HepG2 (cell line): ENCODE measurements at regions not wholly inside any gene's neighbourhood (a gene's known extent, or its start where the extent isn't known, plus 50 kb on each side); places are given as distances from the start of the nearest gene placed in this dataset.

Source experiments
- ATAC-seq: fragments of 200-7000 bp; cut with Tn5 transposase; 3 replicates; pipeline ENCODE4 v1.9.1; 2020; ENCODE audit warnings: mild to moderate bottlenecking, moderate library complexity
- BruUV-seq: library from RNA; stranded (reverse); fragments of 400-500 nt; replicated peaks from 2 replicates; lab custom pipeline; 2021; lab: Mats Ljungman, UMichigan
- CTCF ChIA-PET: fragments of 300-600 bp; formaldehyde crosslinking; extraction: SDS; loops from one replicate; lab custom pipeline; 2021; ENCODE audit warnings: low total read pairs, inconsistent platforms, low intra/inter-chr PET ratio; lab: Yijun Ruan, JAX
- POLR2A ChIA-PET: fragments of 350-600 bp; sonication (Branson Sonifier 250); formaldehyde crosslinking; loops from one replicate; lab custom pipeline; 2020; ENCODE audit warnings: antibody characterized with exemption, inconsistent platforms; lab: Yijun Ruan, JAX
- DNase-seq: peaks from one replicate; pipeline ENCODE4 v3.0.0-alpha.2; 2015; ENCODE audit warnings: low spot score
- FAIRE-seq: peaks from 3 replicates; lab custom pipeline; 2011; peaks lifted over from hg19 to GRCh38; lab: Jason Lieb, UNC
- H2AFZ ChIP-seq: one replicate; pipeline ENCODE4 v1.6.1; 2011; ENCODE audit warnings: low read length, inconsistent platforms
- H3K27ac ChIP-seq: fragments of 300-600 bp; 3 replicates; pipeline ENCODE4 v1.8.0; 2011; ENCODE audit warnings: mixed run types, mild to moderate bottlenecking, mixed read lengths, low read length, inconsistent platforms; ENCODE audit not compliant: insufficient read depth; ENCODE audit errors: extremely low read length
- H3K27me3 ChIP-seq, 2 experiments: fragments of 200-600 bp in 1 of 2; 2 replicates in 1 of 2; 3 replicates in 1 of 2; pipeline versions ENCODE4 v1.6.0 to v1.8.0; 2011; ENCODE audit warnings: low read length in 2 of 2, mild to moderate bottlenecking in 2 of 2, moderate library complexity in 2 of 2, inconsistent platforms in 1 of 2; ENCODE audit not compliant: insufficient read depth in 2 of 2, control insufficient read depth in 1 of 2
- H3K36me3 ChIP-seq, 2 experiments: fragments of 200-600 bp in 1 of 2; replicated peaks in 1 of 2; 2 replicates in 1 of 2; 3 replicates in 1 of 2; pipeline versions ENCODE4 v1.5.1 to v1.8.0; 2011; ENCODE audit warnings: low read length in 2 of 2, inconsistent platforms in 1 of 2; ENCODE audit not compliant: insufficient read depth in 2 of 2, control insufficient read depth in 1 of 2
- H3K4me1 ChIP-seq: 2 replicates; pipeline ENCODE4 v1.5.1; 2012; ENCODE audit warnings: low read length, inconsistent platforms; ENCODE audit not compliant: insufficient read depth
- H3K4me2 ChIP-seq: 2 replicates; pipeline ENCODE4 v1.6.0; 2011; ENCODE audit warnings: low read depth, low read length, inconsistent platforms
- H3K4me3 ChIP-seq, 3 experiments: fragments of 200-600 bp in 1 of 3; sonication (generic), shearing (Covaris generic) in 1 of 3; replicated peaks in 1 of 3; 2 replicates each; pipeline ENCODE4 v1.5.1; 2011 to 2016; ENCODE audit warnings: low read length in 3 of 3, inconsistent platforms in 2 of 3, low read depth in 2 of 3, mild to moderate bottlenecking in 2 of 3, control low read depth in 1 of 3, mixed read lengths in 1 of 3; ENCODE audit not compliant: insufficient read depth in 1 of 3
- H3K79me2 ChIP-seq: one replicate; pipeline ENCODE4 v1.6.1; 2011; ENCODE audit warnings: low read length, inconsistent platforms; ENCODE audit not compliant: insufficient read depth
- H3K9ac ChIP-seq: 2 replicates; pipeline ENCODE4 v1.6.0; 2011; ENCODE audit warnings: mild to moderate bottlenecking, low read depth, low read length, inconsistent platforms; ENCODE audit not compliant: insufficient read depth
- H3K9me3 ChIP-seq: 2 replicates; pipeline ENCODE4 v1.5.1; 2012; ENCODE audit warnings: mild to moderate bottlenecking, low read length
- H4K20me1 ChIP-seq: 2 replicates; pipeline ENCODE4 v1.6.0; 2011; ENCODE audit warnings: inconsistent platforms, mild to moderate bottlenecking, low read length, moderate library complexity; ENCODE audit not compliant: insufficient read depth
- CEBPB ChIP-seq: IDR thresholded peaks from 2 replicates; pipeline ENCODE4 v1.6.1; 2011; ENCODE audit warnings: low read depth, low read length, improper control_type of control experiment, borderline replicate concordance
- CEBPG ChIP-seq: IDR thresholded peaks from 2 replicates; pipeline ENCODE4 v1.6.1; 2016
- RNF2 ChIP-seq: fragments of 450-650 bp; conservative IDR thresholded peaks from 2 replicates; pipeline ENCODE4 v1.6.1; 2016; ENCODE audit warnings: low read depth
- SCMH1 ChIP-seq: sonication (generic); formaldehyde crosslinking; IDR thresholded peaks from 2 replicates; pipeline ENCODE4 v1.9.0; 2021; ENCODE audit warnings: missing genetic modification reagents, mild to moderate bottlenecking, borderline replicate concordance
- ZNF230 ChIP-seq: sonication (generic); formaldehyde crosslinking; IDR thresholded peaks from 2 replicates; pipeline ENCODE4 v1.4.0; 2020; ENCODE audit warnings: mild to moderate bottlenecking, missing genetic modification reagents
- ZNF354B ChIP-seq: sonication (generic); formaldehyde crosslinking; IDR thresholded peaks from 2 replicates; pipeline ENCODE4 v1.8.0; 2022; ENCODE audit warnings: mild to moderate bottlenecking, missing genetic modification reagents
- WGBS: methylation state at CpG from one replicate; pipeline ENCODE4 v1.1.6; 2017; ENCODE audit warnings: low lambda C conversion rate; 5-methylcytosine and 5-hydroxymethylcytosine counted together
- in situ Hi-C: cut with HindIII; loops from 2 replicates; pipeline ENCODE4 v1.10.0; 2017; ENCODE audit warnings: low pct_unique_long_range_greater_than_20kb; ENCODE audit not compliant: extremely low pct_ligation_motif_present
- intact Hi-C: fragments of 100-400 bp; cut with micrococcal nuclease; formaldehyde crosslinking; loops from one replicate; pipeline ENCODE4 v1.10.0; 2022; ENCODE audit not compliant: unreplicated experiment

DNA sequence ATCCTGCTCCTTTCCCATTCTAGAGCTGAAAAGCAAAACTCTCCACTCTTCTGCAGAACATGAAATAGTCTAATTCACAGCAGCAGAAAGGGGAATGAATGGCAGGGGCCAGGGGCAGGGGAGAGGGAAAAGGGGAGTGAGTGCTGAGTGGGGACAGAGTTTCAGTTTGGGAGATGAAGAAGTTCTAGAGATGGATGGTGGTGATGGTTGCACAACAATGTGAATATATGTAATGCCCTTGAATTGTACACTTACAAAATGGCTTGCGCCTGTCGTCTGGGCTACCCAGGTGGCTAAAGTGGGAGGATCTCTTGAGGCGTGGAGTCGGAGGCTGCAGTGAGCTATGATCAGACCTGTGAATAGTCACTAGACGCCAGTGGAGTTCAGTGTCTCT, 78.5 kb upstream of the MEF2A start:
- CTCF ChIA-PET = no interaction called here
- no TSS peak for BruUV-seq
- Histone ChIP-seq H4K20me1 (no peaks in the 10 kb centered on the region), H3K4me2 (peak overlapping the region; percentile 91), H3K27me3 (peaks cover 1 to 6% of the 10 kb centered on the region in 2 experiments; a peak in 1 of 5 replicates), H3K4me1 (peaks cover 24% of the 10 kb centered on the region), H3K4me3 (peak overlapping the region; percentile 35 to 71 (median 48); a peak in 4 of 6 replicates), H2AFZ (no peak overlapping the region), H3K27ac (no peak overlapping the region), H3K9me3 (no peaks in the 10 kb centered on the region), H3K36me3 (no peaks in the 10 kb centered on the region), H3K79me2 (no peaks in the 10 kb centered on the region), H3K9ac (no peak overlapping the region)
- no peak for ATAC-seq
- intact Hi-C loops (no loop called here), in situ Hi-C loops (no loop called here)
- POLR2A ChIA-PET = no interaction called here
- DNase-seq = no peak
- TF ChIP-seq ZNF354B = no peak
- TF ChIP-seq CEBPB = peak; percentile 48; the same call in 1 of the 2 replicates
- no peak for TF ChIP-seq RNF2
- peak; percentile 18; the same call in 1 of the 2 replicates for TF ChIP-seq CEBPG (CRISPR knock-in tag)
- no peak for FAIRE-seq
- WGBS = 60% methylated on average over 5 of the region's 5 CpGs

DNA sequence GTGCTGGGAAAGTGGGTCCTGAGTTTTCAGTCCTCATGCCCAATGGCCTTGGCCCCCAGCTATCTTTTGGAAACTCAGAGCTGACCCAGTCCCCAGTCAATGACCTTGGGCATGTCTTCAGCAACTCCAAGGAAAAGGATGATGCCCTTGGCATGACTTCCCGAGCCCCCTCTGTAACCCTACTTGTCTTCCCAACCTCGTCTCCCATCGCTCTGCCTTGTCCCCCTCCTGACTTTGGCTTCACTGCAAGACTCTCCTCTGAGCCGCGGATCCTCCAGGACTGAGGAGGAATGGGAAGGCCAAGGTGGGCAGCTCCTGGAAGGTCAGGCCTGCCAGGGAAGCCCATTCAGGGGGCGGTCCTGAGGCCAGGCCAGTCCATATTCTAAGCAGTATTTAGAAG, 73.5 kb upstream of the MEF2A start:
- TF ChIP-seq ZNF230 = no peak
- TF ChIP-seq SCMH1 (CRISPR knock-in tag) = no peak
- no peaks in the 10 kb centered on the region for H3K36me3 ChIP-seq
- H3K4me2 ChIP-seq = no peak overlapping the region
- in situ Hi-C loops (no loop called here), intact Hi-C loops (no loop called here)
- H3K4me3 ChIP-seq = no peak overlapping the region
- no peaks in the 10 kb centered on the region for H4K20me1 ChIP-seq
- DNase-seq = no peak
- no peaks in the 10 kb centered on the region for H3K9me3 ChIP-seq
- ATAC-seq = no peak
- CTCF ChIA-PET = no interaction called here
- peaks cover 1 to 6% of the 10 kb centered on the region in 2 experiments; a peak in 1 of 5 replicates for H3K27me3 ChIP-seq
- POLR2A ChIA-PET = no interaction called here
- no peak overlapping the region for H3K27ac ChIP-seq
- no peaks in the 10 kb centered on the region for H3K79me2 ChIP-seq
- no peak for FAIRE-seq
- no peak overlapping the region for H2AFZ ChIP-seq
- no TSS peak for BruUV-seq
- WGBS = 64% methylated on average over 6 of the region's 6 CpGs
- H3K9ac ChIP-seq = no peak overlapping the region
- H3K4me1 ChIP-seq = peaks cover 23% of the 10 kb centered on the region
